ENCODE measurements at regions not wholly inside any gene's neighbourhood (a gene's known extent, or its start where the extent isn't known, plus 50 kb on each side); places are given as distances from the start of the nearest gene placed in this dataset.

DNA sequence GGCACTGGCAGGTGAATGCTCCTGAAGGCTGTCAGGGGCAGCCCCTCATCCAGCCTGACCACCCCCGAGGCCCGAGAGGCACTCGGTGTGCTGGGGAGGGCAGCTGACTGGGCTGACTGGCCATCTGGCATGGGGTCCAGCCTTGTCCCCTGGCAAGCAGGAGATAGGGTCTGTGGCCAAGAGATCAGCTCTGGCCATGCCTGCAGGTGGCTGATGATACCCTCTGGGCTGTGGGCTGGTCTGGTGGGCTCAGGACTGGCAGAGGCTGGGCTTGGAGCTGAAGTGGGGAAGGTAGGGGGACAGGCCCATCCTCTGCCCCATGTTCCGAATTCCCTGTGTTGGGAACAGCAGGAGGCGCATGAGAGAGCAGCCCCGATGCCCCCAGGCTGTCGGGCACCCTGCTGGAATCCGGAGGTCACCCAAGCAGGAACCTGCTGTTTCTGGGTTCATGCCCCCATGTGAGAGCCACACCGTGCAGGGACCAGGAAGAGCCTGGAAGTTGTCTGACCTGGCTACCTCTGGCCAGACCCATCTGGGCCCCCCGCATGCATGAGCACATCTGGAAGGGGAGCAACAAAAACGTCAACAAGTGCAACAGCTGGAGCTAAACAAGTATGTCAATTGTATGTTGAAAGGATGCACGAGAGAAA lies 527.0 kb downstream of the TBC1D22A start:
- DNase-seq (ENCODE audit: low read depth, low spot score): no peak

DNA sequence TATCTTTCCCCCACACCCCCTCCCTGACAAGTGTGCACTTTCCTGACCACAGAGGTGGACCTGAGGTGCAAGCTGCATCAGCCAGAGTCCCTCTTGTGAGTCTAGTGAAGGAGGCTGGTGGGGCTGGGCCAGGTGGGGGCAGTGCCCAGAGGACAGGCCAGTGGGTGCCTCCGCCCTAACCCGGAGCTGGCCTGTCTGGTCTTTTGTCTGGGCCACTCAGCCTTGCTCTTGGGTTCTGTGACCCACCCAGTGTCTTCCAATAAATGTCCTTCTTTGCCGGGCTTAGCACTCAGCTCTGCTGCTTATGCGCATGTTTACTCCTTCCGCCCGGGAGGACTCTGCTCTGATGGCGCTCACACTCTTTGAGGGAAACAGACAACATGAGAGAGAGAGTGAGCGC lies 526.2 kb downstream of the TBC1D22A start:
- no peak for DNase-seq (ENCODE audit: low read depth, low spot score)

DNA sequence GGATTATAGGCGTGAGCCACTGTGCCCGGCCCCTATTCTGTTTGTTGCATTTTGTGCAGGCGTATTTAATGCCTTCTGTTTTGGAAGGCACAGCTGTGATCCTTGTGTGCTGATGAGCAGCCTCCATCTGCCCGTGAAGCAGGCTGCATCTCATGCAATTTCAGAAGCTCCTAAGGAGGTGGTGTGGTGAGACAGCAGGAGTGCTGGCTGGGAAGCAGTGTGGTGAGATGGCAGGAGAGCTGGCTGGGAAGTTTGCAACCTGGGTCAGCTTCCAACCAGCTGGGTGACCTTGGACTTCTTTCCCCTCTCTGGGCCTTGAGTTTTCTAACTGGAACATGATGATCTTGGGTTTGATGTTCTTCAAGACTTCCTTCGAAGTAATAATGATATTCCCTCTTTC lies 525.1 kb downstream of the TBC1D22A start:
- no peak for DNase-seq (ENCODE audit: low read depth, low spot score)

DNA sequence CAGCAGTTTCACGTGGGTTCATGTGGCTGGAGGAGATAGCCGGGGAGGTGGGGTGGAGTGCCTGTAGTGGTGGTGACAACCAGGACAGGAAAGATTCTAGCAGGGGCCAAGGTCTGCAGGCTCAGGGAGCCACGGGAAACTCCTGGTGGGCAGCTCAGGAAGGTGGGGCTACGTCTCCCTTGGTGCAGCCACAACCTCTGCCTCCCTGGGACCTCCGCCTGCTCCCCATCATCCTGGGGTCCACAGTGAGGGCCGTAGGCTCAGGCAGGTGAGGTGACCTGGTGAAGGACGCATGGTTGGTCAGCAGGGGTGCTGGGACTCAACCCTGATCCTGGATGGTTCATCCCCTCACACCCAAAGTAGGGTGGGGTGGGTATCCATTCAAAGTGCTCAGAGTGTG lies 524.1 kb downstream of the TBC1D22A start:
- DNase-seq (ENCODE audit: low read depth, low spot score): no peak

DNA sequence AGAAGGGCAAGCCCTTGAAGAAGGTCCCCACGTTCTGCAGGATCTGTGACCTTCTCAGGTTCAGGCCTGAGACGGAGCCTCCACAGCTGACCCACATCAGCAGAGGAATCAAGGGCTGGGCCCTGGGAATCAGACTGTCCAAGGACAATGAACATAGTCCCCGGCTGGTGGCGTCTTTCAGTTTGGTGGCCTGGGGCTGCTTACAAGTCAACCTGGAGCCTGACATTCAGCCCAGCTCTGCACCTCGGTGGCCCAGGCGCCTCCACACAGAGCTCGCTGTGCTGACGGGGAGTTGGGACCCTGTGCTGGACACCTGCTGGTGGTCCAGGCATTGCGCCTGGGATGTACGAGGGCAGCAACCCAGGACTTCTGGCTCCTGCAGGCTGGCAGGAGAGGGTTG lies 523.5 kb downstream of the TBC1D22A start:
- DNase-seq (ENCODE audit: low read depth, low spot score): no peak

DNA sequence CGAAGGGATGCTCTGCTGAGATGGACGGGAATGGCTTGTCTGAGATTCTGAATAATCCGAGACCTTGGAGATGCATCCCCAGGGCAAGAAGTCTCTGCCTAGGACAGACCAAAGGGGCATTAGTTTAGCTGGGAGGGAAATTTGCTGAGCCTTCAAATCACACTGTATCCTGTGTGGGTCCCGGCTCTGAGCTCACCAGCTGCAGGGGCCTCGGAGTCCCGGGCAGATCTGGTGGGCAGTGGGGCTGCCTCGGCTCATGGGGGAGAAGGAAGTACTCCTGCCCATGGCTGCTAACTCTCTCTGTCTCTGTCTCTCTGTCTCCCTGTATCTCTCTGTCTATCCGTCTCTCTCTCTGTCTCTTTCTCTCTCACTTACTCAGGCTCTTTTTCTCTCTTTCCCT lies 522.4 kb downstream of the TBC1D22A start:
- DNase-seq (ENCODE audit: low read depth, low spot score): no peak

DNA sequence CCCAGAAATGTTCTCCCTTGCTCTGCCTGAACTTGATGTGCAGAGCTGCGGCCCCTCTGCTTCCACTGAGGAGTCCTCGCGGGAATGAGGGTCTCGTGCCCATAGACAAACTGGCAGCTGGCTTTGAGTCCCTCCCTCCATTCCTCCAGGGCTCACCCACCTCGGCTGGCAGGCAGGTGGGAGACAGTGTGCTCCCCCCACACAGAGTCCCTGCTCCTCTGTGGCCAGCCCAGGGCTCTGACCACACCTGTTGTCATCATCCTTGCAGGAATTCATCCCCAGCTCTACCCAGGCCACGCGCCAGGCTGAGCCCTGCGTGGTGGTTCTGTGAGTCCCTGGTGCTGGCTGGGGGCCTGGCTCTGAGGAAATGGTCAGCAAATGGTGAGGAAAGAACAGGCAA lies 521.9 kb downstream of the TBC1D22A start:
- no peak for DNase-seq (ENCODE audit: low read depth, low spot score)

DNA sequence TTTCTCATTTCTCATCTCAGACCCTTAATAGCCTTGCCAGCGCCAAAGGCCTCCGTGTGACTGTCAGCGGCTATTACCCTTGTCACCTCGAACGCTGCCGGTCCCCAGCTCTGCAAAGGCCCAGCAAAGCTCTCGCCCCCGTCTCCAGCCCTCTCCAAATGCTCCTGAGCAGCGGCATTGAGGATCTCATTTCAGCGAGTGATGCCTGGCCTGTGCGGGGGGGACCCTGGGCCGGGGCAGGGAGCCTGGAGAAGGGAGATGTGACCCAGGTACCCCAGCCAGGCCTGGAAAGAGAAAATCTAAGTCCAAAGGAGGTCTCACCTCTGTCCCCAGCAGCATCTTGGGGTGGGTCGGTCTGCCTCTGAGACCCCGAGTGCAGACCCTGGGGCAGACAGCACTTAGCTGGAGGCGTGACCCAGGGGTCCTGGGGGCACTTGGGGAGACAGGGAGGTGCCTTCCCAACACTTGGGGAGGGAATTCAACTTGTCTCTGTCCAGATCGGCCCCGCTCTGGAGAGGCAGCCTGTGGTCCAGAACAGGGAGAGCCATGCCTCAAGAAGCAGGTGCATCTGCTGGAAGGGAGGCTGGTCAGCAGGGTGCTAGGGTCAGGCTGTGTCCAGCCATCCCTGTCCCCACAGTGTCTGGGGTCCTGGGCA lies 521.3 kb downstream of the TBC1D22A start:
- DNase-seq (ENCODE audit: low read depth, low spot score): no peak

DNA sequence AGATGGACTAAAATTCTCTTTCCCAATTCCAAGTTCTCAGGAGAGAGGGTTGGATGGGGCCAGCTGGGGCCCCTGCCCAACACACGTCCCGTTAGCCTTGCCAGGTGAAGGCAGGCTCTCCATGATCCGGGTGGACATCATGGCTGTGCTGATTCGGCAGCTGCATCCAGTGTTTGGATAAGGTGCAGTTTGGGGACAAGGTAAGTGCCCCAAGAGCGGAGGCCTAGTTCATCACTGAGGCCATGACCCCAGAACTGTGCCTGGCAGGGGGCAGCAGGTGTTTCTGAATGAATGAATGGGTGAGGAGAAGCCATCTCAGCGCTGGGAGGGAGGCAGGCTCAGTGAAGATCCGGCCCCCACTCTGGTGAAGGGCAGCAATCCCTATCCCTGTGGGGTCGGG lies 520.4 kb downstream of the TBC1D22A start:
- no peak for DNase-seq (ENCODE audit: low read depth, low spot score)

DNA sequence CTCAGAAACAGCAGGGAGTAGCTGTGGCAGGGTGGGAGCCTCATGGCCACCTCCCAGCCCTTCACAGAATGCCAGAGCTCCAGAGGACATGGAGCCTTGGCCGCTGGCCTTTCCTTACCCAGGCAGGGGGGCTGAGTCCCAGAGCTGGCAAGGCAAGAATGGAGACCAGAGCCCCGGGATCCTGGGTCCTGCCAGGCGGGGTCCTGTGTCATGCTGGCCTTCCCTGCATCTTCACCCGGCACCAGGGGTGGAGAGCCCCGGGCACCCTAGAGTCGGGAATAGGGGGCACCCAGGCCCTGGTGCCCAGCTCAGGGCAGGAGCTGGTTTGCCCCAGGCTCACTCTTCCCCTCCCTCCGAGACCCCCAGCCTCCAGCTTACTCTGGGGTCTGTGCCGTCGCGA lies 519.9 kb downstream of the TBC1D22A start:
- no peak for DNase-seq (ENCODE audit: low read depth, low spot score)

DNA sequence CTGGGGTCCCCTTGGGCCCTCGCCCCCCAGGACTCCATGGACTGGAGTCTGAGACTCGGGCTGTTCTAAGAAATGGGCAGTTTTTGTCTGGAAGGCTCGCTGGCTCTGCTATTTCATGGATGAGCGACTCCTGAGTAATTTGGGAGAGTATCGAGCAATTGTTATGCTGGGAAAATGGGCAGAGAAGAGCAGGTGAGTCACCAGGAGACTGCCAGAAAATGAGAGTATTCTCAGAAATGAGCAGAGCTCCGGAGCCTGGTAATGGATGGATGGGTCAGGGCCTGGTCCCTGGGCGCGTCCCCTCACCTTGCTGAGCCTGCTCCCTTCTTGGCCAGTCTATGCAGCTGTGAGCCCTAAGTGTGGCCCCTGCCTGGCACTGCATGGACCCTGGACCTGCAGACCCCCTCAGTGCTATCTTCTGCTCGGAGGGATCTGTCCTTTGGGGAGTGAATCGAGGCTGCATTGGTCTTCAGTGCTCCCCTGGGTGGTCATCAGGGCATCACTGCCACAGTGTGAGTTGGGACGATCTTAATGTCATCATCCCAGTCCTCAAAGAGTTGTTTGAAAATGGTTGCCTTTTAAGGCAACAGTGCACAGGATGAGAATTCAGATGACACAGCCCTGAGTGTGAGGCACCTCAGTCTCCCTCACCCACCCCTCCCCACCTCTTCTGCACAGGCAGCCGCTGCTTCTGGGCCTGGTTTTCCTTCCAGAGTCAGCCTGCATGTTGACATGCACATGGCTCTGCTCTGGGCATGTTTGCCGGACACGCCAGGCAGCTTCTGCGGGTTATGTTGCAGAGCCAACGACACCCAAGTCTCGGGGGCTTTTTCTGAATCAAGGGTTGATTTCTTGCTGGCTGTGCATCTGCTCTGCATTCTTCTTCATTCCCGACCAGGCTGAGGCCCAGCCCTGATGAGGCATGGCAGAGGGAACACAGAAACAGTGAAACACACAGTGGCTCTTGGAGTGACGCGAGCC lies 519.0 kb downstream of the TBC1D22A start:
- no peak for DNase-seq (ENCODE audit: low read depth, low spot score)

DNA sequence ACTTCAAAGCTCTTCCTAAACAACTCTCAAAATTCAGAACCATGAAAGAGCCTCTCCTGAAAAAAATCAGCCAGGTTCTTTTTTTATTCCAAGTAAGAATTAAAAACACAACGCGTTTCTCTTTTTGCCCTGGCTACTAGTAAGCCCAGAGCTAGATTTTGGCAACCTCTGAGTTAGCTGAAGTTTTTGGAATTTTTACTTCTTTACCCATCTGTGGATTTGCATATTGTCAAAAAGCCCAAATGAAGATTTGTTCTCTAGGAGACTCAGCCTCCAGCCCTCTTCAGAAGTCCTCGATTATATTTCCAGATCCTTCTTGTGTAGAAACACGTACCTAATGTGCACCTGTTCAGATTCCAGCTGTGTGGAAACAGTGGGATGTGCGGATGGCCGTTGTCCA lies 517.9 kb downstream of the TBC1D22A start:
- DNase-seq (ENCODE audit: low read depth, low spot score): no peak

DNA sequence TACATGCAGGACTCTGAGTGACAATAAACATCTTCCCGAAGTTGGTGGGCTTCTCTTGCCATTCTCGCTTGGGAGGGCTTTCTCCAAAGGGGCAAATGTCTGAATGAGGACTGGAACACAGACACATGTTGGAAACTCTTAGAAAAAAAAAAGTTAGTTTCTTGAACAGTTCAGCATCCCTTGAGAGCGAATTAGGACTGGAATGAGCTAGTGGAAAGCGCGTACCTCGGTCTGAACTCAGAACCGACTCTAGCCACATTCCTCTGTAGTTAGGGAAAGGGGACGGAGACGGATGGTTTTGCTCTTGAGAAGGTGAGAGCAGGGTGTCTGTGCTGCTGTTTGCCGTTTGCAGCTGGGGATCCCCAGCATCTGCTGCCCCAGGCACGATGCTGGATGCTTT lies 517.3 kb downstream of the TBC1D22A start:
- DNase-seq (ENCODE audit: low read depth, low spot score): no peak

DNA sequence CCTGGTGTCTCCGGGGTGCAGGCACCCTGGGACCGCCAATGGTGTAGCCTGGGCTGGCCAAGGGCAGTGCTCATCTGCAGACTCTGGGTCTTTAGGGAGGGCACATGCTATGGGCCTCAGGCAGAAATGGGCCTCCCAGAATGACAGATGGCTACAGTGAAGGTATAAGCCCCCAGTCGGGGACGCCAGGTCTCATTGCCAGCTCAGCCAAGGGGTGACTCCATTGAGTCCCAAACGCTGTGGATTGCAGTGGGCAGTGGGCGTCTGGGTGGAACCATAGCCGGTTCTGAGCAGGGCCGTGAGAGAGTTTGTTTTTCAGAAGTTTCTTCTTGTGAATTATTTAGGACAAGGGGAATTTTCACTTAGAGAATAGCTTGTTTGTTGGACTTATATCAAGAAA lies 516.9 kb downstream of the TBC1D22A start:
- DNase-seq (ENCODE audit: low read depth, low spot score): no peak

DNA sequence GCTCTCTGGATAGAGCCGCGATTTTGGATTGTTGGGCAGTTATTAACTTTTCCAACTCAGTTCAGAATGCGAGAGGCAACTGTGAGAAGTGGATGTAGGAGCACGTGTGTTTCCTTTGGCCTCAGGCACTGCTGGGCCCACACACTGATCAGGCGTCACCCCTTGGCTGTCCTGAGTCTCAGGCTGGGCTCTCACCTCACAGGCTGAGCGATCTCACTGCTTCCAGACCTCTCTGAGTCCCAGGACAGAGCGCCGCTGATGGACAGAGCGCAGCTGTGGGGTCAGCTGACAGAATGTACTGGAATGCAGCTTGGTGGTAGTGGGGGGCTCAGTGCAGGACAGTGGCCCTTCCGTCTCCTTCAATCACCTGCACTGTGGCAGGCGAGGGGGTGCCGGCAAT lies 516.2 kb downstream of the TBC1D22A start:
- DNase-seq (ENCODE audit: low read depth, low spot score): no peak

DNA sequence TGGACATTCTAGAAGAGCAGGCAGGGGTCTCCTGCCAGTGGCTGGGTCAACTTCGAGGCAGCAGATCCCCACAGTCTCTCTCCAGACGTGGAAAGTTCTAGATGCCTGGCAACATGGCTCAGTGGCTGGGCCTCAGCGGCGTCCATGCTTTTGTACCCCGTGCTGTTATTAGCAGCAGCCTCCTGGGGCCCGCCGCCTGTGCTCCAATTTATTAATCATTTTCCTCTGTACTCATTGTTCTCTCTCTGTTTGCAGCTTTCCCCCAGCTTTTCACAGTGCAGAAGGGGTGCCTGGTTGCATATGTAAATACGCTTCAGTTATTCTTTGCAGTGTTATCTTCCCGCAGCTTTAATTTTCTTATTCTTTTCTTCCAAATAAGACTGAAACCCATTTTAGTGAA lies 515.1 kb downstream of the TBC1D22A start:
- DNase-seq (ENCODE audit: low read depth, low spot score): no peak

DNA sequence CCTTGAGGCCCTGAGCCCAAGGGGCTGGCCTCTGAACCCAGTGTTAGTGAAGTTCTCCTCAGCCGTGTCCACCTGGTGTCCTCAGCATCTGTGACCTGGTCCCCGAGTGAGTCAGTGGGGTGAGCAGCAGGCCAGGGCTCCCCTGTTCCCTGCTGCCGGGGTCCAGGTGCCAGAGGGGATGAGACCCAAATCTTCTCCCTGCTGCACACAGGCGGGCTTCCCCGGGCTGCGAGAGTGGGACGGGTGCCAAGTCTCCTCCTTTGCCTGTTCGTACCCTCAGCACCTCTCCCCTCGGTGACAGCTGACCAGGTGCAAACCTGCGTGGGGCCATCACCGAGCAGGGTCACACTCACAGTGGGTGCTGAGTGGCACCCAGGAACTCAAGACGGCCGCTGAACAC lies 514.5 kb downstream of the TBC1D22A start:
- no peak for DNase-seq (ENCODE audit: low read depth, low spot score)

DNA sequence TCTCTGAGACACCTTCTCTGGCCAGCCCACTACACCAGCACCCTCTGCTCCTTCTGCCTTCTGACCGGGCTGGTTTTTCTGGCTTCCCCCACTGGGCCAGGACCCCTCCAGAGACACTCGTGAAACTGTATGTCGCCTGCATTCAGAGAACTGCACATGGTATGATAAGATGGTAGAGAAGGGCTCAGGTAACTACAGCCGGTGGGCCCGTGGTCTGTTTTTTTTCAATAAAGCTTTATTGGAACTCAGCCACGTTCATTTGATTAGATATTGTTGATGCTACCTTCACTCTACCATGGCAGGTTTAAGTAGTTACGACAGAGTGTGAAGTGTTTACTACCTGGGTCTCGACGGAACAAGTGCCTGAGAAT lies 514.0 kb downstream of the TBC1D22A start:
- DNase-seq (ENCODE audit: low read depth, low spot score): no peak

DNA sequence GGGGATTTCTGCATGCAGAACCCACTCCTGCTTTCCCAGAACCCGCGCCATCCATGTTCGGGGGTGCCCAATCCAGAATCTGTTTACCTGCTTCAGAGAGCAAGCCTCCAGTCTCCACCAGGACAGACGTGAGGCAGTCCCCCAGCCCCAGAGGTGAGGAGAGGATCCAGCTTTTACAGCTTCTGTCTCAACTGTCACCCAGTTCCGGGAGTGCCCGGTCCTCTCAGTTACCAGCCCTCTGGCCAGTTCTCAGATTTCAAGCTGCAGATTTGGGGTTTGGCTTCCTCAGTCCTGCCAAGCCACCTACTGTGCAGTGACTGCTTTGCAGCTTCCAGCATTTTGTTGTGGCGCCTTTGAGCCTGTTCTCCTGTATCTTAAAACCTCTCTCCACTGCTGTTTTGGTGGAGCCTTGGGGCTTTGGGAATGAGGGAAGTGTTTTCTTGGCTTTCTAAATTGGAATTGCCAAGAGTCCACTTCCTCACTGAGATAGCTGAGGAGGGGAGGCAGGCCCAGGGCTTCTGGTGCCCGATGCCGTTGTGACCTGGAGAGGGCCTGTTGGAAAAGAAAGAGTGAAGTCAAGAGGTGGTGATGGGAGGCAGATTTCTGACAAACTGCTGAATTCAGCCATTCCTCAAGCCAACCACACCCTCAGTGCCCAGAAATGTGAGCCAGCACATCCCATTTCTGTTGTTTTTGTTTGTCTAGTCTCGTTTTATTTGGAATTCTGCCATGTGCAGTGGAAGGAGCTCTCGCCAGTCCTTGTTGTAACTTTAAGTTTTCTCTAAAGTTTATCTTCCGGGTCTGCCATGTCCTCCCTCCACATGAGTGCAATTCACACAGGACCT lies 513.4 kb downstream of the TBC1D22A start:
- DNase-seq (ENCODE audit: low read depth, low spot score): no peak

DNA sequence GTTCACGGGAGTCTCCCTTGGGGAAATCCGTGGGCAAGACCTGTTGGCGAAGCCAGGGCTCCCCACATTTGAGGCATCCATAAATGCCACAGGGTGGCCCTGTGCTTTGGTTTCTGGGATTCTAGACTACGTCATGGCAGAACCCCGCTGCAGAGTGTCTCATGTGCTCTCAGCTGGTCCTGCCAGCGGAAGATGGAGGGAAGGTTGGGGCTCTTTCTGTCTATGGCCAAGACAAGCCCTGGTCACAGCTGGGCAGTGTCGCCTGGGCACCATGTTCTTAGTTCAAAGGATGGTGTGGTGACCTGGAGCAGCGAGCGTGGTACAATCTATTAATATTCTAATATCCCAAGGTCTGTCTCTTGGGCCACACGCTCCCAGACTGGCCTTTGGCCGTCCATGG lies 511.7 kb downstream of the TBC1D22A start:
- DNase-seq (ENCODE audit: low read depth, low spot score): no peak

DNA sequence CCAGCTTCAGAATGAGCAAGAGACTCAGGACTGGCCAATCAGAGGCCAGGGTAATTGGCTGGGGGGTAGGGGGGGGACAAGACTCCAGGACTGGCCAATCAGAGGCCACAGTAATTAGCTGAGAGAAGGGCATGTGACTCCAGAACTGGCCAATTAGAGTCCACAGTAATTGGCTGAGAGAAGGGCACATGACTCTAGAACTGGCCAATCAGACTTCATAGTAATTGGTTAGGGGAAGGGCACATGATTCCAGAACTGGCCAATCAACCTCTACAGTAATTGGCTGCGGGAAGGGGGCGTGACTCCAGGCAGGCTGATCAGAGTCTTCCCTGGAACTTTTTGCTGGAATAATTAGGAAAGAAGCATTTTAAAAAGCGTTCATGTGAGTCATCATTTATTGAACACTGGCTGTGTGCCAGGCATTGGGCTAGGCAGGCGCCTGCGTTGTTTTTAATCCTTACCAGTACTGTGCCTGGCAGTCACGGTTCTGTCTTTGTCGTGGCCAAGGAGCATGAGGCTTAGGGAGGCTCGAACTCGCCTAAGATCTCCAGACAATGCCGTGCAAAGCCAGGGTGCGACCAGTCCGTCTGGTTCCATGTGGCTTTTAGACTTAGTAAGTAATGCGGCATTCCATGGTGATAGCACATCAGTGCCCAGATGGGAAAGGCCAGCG lies 508.1 kb downstream of the TBC1D22A start:
- DNase-seq (ENCODE audit: low read depth, low spot score): no peak
